ENCODE measurements at regions not wholly inside any gene's neighbourhood (a gene's known extent, or its start where the extent isn't known, plus 50 kb on each side); places are given as distances from the start of the nearest gene placed in this dataset.

DNA sequence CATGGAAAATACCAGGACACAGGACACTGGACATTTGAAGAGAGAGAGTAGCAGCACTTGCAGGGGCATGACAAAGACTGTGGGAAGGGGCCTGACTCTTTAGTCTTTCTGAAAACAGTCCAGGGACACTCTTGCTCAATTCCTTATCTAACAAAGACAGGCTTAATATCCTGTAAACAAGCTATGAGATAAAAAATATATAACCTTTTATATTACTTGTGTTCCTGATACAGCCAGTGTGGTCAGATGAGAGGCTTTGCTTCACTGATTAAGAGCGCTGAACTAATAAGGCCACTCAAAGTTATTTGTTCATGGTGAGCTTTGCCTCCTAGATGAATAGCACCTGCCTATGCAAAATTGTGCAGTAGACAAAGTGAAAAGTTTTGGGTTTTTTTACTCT, 518.7 kb downstream of the LRRC70 start:
- Histone ChIP-seq H3K9me2 (ENCODE audit: insufficient read depth, low read length) (no peaks in the 10 kb centered on the region), H3K9ac (ENCODE audit: low read length) (no peak overlapping the region), H3K4me2 (ENCODE audit: low read length) (no peak overlapping the region), H2AFZ (ENCODE audit: low read depth, low read length) (no peak overlapping the region), H3K27me3 (ENCODE audit: insufficient read depth, low read depth, low read length) (no peaks in the 10 kb centered on the region), H4K20me1 (ENCODE audit: insufficient read depth) (no peaks in the 10 kb centered on the region), H3K9me3 (ENCODE audit: low read length) (no peaks in the 10 kb centered on the region), H3K79me2 (replicated peaks; ENCODE audit: insufficient read depth, low read length) (no peaks in the 10 kb centered on the region), H3K36me3 (ENCODE audit: insufficient read depth, low read length) (no peaks in the 10 kb centered on the region), H3K27ac (ENCODE audit: low read length) (no peak overlapping the region), H3K4me3 (ENCODE audit: low read length) (no peak overlapping the region), H3F3A (ENCODE audit: insufficient read depth, low read length, poor library complexity, severe bottlenecking) (no peaks in the 10 kb centered on the region)
- TF ChIP-seq TAF1 (IDR thresholded peaks at IDR 0.05; ENCODE audit: low read depth) (no peak), POLR2AphosphoS5 (IDR thresholded peaks at IDR 0.05) (no peak)

- H3K4me2 ChIP-seq (ENCODE audit: low read length): no peak overlapping the region
- H3K9me2 ChIP-seq (ENCODE audit: insufficient read depth, low read length): no peaks in the 10 kb centered on the region
- H3K9me3 ChIP-seq (ENCODE audit: low read length): no peaks in the 10 kb centered on the region
- H3K27ac ChIP-seq (ENCODE audit: low read length): no peak overlapping the region
- no peak overlapping the region for H3K9ac ChIP-seq (ENCODE audit: low read length)
- H3K36me3 ChIP-seq (ENCODE audit: insufficient read depth, low read length): no peaks in the 10 kb centered on the region
- no peak overlapping the region for H3K4me3 ChIP-seq (ENCODE audit: low read length)
- H3F3A ChIP-seq (ENCODE audit: insufficient read depth, low read length, poor library complexity, severe bottlenecking): no peaks in the 10 kb centered on the region
- TF ChIP-seq, protein P1, sequence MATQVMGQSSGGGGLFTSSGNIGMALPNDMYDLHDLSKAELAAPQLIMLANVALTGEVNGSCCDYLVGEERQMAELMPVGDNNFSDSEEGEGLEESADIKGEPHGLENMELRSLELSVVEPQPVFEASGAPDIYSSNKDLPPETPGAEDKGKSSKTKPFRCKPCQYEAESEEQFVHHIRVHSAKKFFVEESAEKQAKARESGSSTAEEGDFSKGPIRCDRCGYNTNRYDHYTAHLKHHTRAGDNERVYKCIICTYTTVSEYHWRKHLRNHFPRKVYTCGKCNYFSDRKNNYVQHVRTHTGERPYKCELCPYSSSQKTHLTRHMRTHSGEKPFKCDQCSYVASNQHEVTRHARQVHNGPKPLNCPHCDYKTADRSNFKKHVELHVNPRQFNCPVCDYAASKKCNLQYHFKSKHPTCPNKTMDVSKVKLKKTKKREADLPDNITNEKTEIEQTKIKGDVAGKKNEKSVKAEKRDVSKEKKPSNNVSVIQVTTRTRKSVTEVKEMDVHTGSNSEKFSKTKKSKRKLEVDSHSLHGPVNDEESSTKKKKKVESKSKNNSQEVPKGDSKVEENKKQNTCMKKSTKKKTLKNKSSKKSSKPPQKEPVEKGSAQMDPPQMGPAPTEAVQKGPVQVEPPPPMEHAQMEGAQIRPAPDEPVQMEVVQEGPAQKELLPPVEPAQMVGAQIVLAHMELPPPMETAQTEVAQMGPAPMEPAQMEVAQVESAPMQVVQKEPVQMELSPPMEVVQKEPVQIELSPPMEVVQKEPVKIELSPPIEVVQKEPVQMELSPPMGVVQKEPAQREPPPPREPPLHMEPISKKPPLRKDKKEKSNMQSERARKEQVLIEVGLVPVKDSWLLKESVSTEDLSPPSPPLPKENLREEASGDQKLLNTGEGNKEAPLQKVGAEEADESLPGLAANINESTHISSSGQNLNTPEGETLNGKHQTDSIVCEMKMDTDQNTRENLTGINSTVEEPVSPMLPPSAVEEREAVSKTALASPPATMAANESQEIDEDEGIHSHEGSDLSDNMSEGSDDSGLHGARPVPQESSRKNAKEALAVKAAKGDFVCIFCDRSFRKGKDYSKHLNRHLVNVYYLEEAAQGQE (IDR thresholded peaks at IDR 0.05; ENCODE audit: borderline replicate concordance): no peak
- TF ChIP-seq SMC3 (conservative IDR thresholded peaks at IDR 0.05; ENCODE audit: poor library complexity) (no peak), RAD21 (conservative IDR thresholded peaks at IDR 0.05) (no peak), TAF1 (IDR thresholded peaks at IDR 0.05; ENCODE audit: low read depth) (no peak), EZH2 (IDR thresholded peaks at IDR 0.05; ENCODE audit: borderline replicate concordance, insufficient read depth, low read length, poor library complexity, severe bottlenecking) (no peak), POLR2AphosphoS5 (IDR thresholded peaks at IDR 0.05) (no peak), MXI1 (conservative IDR thresholded peaks at IDR 0.05; ENCODE audit: poor library complexity, severe bottlenecking) (no peak), EP300 (conservative IDR thresholded peaks at IDR 0.05; ENCODE audit: poor library complexity, severe bottlenecking) (no peak)
- TF ChIP-seq, protein P2, sequence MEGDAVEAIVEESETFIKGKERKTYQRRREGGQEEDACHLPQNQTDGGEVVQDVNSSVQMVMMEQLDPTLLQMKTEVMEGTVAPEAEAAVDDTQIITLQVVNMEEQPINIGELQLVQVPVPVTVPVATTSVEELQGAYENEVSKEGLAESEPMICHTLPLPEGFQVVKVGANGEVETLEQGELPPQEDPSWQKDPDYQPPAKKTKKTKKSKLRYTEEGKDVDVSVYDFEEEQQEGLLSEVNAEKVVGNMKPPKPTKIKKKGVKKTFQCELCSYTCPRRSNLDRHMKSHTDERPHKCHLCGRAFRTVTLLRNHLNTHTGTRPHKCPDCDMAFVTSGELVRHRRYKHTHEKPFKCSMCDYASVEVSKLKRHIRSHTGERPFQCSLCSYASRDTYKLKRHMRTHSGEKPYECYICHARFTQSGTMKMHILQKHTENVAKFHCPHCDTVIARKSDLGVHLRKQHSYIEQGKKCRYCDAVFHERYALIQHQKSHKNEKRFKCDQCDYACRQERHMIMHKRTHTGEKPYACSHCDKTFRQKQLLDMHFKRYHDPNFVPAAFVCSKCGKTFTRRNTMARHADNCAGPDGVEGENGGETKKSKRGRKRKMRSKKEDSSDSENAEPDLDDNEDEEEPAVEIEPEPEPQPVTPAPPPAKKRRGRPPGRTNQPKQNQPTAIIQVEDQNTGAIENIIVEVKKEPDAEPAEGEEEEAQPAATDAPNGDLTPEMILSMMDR (IDR thresholded peaks at IDR 0.05; ENCODE audit: poor library complexity, severe bottlenecking): no peak
- H3K27me3 ChIP-seq (ENCODE audit: insufficient read depth, low read depth, low read length): no peaks in the 10 kb centered on the region
- no peak overlapping the region for H2AFZ ChIP-seq (ENCODE audit: low read depth, low read length)
- no peaks in the 10 kb centered on the region for H3K79me2 ChIP-seq (replicated peaks; ENCODE audit: insufficient read depth, low read length)
- H4K20me1 ChIP-seq (ENCODE audit: insufficient read depth): no peaks in the 10 kb centered on the region
These were observed 516.1 kb downstream of the LRRC70 start for GRCh38 chr5:63094730-63095129.

- H3K9me2 ChIP-seq (ENCODE audit: insufficient read depth, low read length): no peaks in the 10 kb centered on the region
- no peak overlapping the region for H3K27ac ChIP-seq (ENCODE audit: low read length)
- no peak overlapping the region for H3K4me2 ChIP-seq (ENCODE audit: low read length)
- no peaks in the 10 kb centered on the region for H3K27me3 ChIP-seq (ENCODE audit: insufficient read depth, low read depth, low read length)
- H2AFZ ChIP-seq (ENCODE audit: low read depth, low read length): no peak overlapping the region
- H4K20me1 ChIP-seq (ENCODE audit: insufficient read depth): no peaks in the 10 kb centered on the region
- no peaks in the 10 kb centered on the region for H3K36me3 ChIP-seq (ENCODE audit: insufficient read depth, low read length)
- no peaks in the 10 kb centered on the region for H3K9me3 ChIP-seq (ENCODE audit: low read length)
- H3K9ac ChIP-seq (ENCODE audit: low read length): no peak overlapping the region
- TF ChIP-seq SMC3 (conservative IDR thresholded peaks at IDR 0.05; ENCODE audit: poor library complexity) (no peak), MXI1 (conservative IDR thresholded peaks at IDR 0.05; ENCODE audit: poor library complexity, severe bottlenecking) (no peak), RAD21 (conservative IDR thresholded peaks at IDR 0.05) (no peak)
- H3K79me2 ChIP-seq (replicated peaks; ENCODE audit: insufficient read depth, low read length): no peaks in the 10 kb centered on the region
- H3F3A ChIP-seq (ENCODE audit: insufficient read depth, low read length, poor library complexity, severe bottlenecking): no peaks in the 10 kb centered on the region
- H3K4me3 ChIP-seq (ENCODE audit: low read length): no peak overlapping the region
These were observed 510.5 kb downstream of the LRRC70 start for GRCh38 chr5:63089147-63089546.
